Neural progenitor cell (in vitro differentiated cells): ENCODE measurements at regions not wholly inside any gene's neighbourhood (a gene's known extent, or its start where the extent isn't known, plus 50 kb on each side); places are given as distances from the start of the nearest gene placed in this dataset.

Source experiments
- EZH2 ChIP-seq: fragments of 200-600 bp; sonication (generic); IDR thresholded peaks from 2 replicates; pipeline ENCODE4 v1.6.1; 2017; ENCODE audit warnings: antibody characterized with exemption, mild to moderate bottlenecking, moderate library complexity
- EZH2phosphoT487 ChIP-seq: fragments of 200-600 bp; sonication (generic); IDR thresholded peaks from 2 replicates; pipeline ENCODE4 v1.6.1; 2017; ENCODE audit warnings: antibody characterized with exemption
- TF ChIP-seq, protein P1 (sequence below): fragments of 200-600 bp; sonication (generic); IDR thresholded peaks from 2 replicates; pipeline ENCODE4 v1.5.1; 2017; ENCODE audit warnings: antibody characterized with exemption, mild to moderate bottlenecking

DNA sequence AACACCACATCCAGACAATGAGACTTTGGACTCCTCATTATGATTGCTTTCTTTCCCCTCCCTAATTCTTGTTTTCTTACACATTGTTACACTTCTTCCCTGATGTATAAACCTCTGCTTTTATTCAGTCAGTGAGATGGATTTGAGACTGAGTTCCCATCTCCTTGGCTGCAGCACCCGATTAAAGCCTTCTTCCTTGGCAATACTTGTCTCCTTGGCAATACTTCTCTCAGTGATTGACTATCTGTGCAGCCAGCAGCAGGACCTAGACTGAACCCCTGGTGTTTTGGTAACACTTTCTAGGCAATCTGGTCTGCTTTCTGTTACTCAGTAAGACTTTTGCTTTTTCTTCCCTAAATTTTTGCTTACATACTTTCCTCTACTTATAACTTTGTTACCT, 492.8 kb upstream of the SMC2 start:
- TF ChIP-seq, protein P1, sequence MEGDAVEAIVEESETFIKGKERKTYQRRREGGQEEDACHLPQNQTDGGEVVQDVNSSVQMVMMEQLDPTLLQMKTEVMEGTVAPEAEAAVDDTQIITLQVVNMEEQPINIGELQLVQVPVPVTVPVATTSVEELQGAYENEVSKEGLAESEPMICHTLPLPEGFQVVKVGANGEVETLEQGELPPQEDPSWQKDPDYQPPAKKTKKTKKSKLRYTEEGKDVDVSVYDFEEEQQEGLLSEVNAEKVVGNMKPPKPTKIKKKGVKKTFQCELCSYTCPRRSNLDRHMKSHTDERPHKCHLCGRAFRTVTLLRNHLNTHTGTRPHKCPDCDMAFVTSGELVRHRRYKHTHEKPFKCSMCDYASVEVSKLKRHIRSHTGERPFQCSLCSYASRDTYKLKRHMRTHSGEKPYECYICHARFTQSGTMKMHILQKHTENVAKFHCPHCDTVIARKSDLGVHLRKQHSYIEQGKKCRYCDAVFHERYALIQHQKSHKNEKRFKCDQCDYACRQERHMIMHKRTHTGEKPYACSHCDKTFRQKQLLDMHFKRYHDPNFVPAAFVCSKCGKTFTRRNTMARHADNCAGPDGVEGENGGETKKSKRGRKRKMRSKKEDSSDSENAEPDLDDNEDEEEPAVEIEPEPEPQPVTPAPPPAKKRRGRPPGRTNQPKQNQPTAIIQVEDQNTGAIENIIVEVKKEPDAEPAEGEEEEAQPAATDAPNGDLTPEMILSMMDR: no peak
- TF ChIP-seq EZH2 (no peak), EZH2phosphoT487 (no peak)
